SJCRH30 (cell line): ENCODE measurements at regions not wholly inside any gene's neighbourhood (a gene's known extent, or its start where the extent isn't known, plus 50 kb on each side); places are given as distances from the start of the nearest gene placed in this dataset.

ENCODE experiments used
- DNase-seq, 2 experiments: peaks; one replicate each; pipeline ENCODE4 v3.0.0-alpha.2; 2015 to 2020
- H3K27ac ChIP-seq: fragments of 250-450 bp; sonication (Bioruptor Pico); 2 replicates; pipeline ENCODE4 v1.5.1; 2020; ENCODE audit warnings: mild to moderate bottlenecking, moderate library complexity
- H3K27me3 ChIP-seq: fragments of 250-450 bp; sonication (Bioruptor Pico); 2 replicates; pipeline ENCODE4 v1.5.1; 2020; ENCODE audit warnings: mild to moderate bottlenecking, moderate library complexity
- H3K36me3 ChIP-seq: fragments of 250-450 bp; sonication (Bioruptor Pico); 2 replicates; pipeline ENCODE4 v1.5.1; 2020; ENCODE audit warnings: mild to moderate bottlenecking, moderate library complexity
- H3K4me1 ChIP-seq: fragments of 250-450 bp; sonication (Bioruptor Pico); 2 replicates; pipeline ENCODE4 v1.5.1; 2020; ENCODE audit warnings: mild to moderate bottlenecking, moderate library complexity
- H3K4me3 ChIP-seq: fragments of 250-450 bp; sonication (Bioruptor Pico); 2 replicates; pipeline ENCODE4 v1.5.1; 2020; ENCODE audit warnings: mild to moderate bottlenecking, moderate library complexity
- H3K9me3 ChIP-seq: fragments of 250-450 bp; sonication (Bioruptor Pico); replicated peaks from 2 replicates; pipeline ENCODE4 v1.5.1; 2020; ENCODE audit warnings: mild to moderate bottlenecking, moderate library complexity

GRCh38 chr11:11071486-11071885, 213.6 kb upstream of the ZBED5 start:
- no peak for DNase-seq
- Histone ChIP-seq H3K27me3 (no peaks in the 10 kb centered on the region; the same call in 1 of the 2 replicates), H3K4me3 (no peak overlapping the region), H3K36me3 (no peaks in the 10 kb centered on the region), H3K9me3 (no peaks in the 10 kb centered on the region), H3K4me1 (no peaks in the 10 kb centered on the region), H3K27ac (no peak overlapping the region)

DNA sequence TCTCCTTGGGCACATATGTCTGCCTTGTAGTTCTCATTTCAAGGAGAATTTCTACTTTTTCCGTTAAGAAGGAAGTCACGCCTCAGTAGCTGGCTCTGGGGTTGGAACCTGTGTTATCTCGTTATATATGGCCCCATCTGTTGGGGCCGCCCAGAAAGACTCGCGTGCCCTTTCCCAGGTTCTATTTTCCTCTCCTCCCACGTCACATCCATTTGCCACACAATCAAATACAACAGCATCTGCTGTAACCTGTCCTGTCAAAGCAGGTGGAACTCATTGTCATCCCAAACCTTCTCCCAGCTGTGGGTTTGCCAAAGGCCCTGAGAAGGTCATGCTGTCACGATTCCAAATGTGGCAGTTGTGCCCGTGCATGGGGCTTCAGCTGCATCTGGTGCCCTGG, 213.1 kb upstream of the ZBED5 start:
- no peaks in the 10 kb centered on the region for H3K36me3 ChIP-seq
- DNase-seq: no peak
- no peak overlapping the region for H3K4me3 ChIP-seq
- H3K9me3 ChIP-seq: no peaks in the 10 kb centered on the region
- no peak overlapping the region for H3K27ac ChIP-seq
- no peaks in the 10 kb centered on the region; the same call in 1 of the 2 replicates for H3K27me3 ChIP-seq
- no peaks in the 10 kb centered on the region for H3K4me1 ChIP-seq

DNA sequence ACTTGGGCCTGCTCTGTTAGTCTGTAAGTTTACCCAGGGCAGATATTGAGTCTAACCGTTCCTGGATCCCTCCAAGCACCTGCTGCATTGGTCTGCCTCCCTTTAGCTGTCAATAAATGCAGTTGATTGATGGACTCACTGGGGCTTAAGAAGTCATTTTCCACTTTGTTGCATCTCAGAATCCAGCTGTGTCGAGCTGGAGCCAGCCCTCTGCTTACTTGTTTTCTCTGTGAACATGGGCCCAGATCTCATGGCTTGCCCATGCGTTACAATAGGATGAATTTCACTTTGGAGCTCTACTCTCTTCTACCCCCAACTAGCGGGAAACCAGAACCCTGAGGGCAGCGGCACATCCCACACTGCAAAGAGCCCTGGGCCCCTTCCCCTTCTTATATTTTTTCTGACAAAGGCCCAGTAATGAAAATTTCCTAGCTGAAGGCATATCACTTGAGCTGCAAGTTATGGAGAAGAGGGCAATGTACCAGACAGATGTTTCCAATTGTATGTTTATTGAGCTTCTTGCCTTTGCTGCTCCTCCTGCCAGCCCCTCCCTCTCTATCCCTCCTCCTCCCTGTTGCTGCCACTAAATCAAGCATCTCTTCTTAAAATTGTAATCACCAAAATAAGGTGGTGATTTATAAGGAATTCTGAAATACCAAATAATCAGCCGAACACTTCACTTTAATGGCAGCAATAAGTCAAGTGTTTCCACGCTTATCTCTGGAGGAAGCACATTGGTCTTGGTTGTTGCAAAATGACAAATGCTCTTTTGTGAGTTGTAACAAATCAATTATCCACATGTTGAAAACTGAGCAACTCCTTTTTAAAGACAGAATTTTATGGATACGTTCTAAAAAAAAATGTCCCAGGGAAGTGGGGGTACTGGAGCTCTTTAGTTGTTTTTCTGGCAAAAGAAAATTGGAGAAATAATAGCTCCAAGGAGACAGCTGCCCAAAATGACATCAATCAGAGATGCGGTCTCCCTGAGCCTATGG, 212.3 kb upstream of the ZBED5 start:
- Histone ChIP-seq H3K27ac (no peak overlapping the region), H3K27me3 (no peaks in the 10 kb centered on the region; the same call in 1 of the 2 replicates), H3K9me3 (no peaks in the 10 kb centered on the region), H3K36me3 (no peaks in the 10 kb centered on the region), H3K4me3 (no peak overlapping the region), H3K4me1 (no peaks in the 10 kb centered on the region)
- DNase-seq: no peak

GRCh38 chr11:11068113-11068512, 210.3 kb upstream of the ZBED5 start:
- no peak overlapping the region for H3K27ac ChIP-seq
- no peaks in the 10 kb centered on the region for H3K27me3 ChIP-seq
- no peaks in the 10 kb centered on the region for H3K36me3 ChIP-seq
- H3K4me1 ChIP-seq: no peaks in the 10 kb centered on the region
- H3K4me3 ChIP-seq: no peak overlapping the region
- no peaks in the 10 kb centered on the region for H3K9me3 ChIP-seq
- DNase-seq: no peak

- Histone ChIP-seq H3K9me3 (no peaks in the 10 kb centered on the region), H3K4me1 (no peaks in the 10 kb centered on the region), H3K4me3 (no peak overlapping the region), H3K27ac (no peak overlapping the region), H3K36me3 (no peaks in the 10 kb centered on the region), H3K27me3 (no peaks in the 10 kb centered on the region)
- no peak for DNase-seq
These were observed 207.5 kb upstream of the ZBED5 start for GRCh38 chr11:11065396-11065795.

- DNase-seq: no peak
- no peak overlapping the region for H3K4me3 ChIP-seq
- H3K27me3 ChIP-seq: no peaks in the 10 kb centered on the region
- H3K9me3 ChIP-seq: no peaks in the 10 kb centered on the region; the same call in 1 of the 2 replicates
- no peak overlapping the region for H3K27ac ChIP-seq
- H3K36me3 ChIP-seq: no peaks in the 10 kb centered on the region
- no peaks in the 10 kb centered on the region for H3K4me1 ChIP-seq
These were observed 199.6 kb upstream of the ZBED5 start for GRCh38 chr11:11057472-11057854.

GRCh38 chr11:11056749-11057471, 199.1 kb upstream of the ZBED5 start:
- Histone ChIP-seq H3K9me3 (no peaks in the 10 kb centered on the region; the same call in 1 of the 2 replicates), H3K4me3 (no peak overlapping the region), H3K27me3 (no peaks in the 10 kb centered on the region), H3K36me3 (no peaks in the 10 kb centered on the region), H3K4me1 (no peaks in the 10 kb centered on the region), H3K27ac (no peak overlapping the region)
- DNase-seq: no peak

- Histone ChIP-seq H3K27me3 (no peaks in the 10 kb centered on the region), H3K9me3 (no peaks in the 10 kb centered on the region; the same call in 1 of the 2 replicates), H3K36me3 (no peaks in the 10 kb centered on the region), H3K4me3 (no peak overlapping the region), H3K4me1 (no peaks in the 10 kb centered on the region), H3K27ac (no peak overlapping the region)
- DNase-seq: no peak
These were observed 198.5 kb upstream of the ZBED5 start for GRCh38 chr11:11056316-11056715.

GRCh38 chr11:11047851-11048610, 190.2 kb upstream of the ZBED5 start:
- Histone ChIP-seq H3K27me3 (no peaks in the 10 kb centered on the region), H3K27ac (no peak overlapping the region), H3K36me3 (no peaks in the 10 kb centered on the region), H3K4me1 (no peaks in the 10 kb centered on the region), H3K4me3 (no peak overlapping the region), H3K9me3 (no peaks in the 10 kb centered on the region; the same call in 1 of the 2 replicates)
- DNase-seq: no peak

DNA sequence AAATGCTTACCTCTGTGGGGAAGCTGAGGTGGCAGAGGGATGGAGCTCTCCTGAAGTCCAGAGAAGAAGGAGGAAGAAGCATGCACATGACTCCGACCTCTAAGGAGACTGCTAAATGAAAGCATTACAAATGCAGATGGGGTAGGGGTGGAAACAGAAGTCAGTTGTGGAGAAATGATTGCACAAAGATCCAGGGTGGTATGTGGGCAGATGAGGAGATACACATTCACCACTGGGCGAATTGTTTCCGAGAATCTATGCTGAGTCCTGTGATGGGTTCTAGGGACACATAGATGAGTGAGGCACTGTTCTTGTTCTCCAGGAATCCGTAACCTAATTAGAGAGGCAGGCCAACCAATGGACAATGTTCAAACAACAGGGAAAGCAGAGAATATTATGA, 188.9 kb upstream of the ZBED5 start:
- H3K4me1 ChIP-seq: no peaks in the 10 kb centered on the region
- no peaks in the 10 kb centered on the region for H3K36me3 ChIP-seq
- no peak for DNase-seq
- no peaks in the 10 kb centered on the region for H3K9me3 ChIP-seq
- no peak overlapping the region for H3K4me3 ChIP-seq
- no peaks in the 10 kb centered on the region for H3K27me3 ChIP-seq
- no peak overlapping the region for H3K27ac ChIP-seq

- Histone ChIP-seq H3K4me3 (no peak overlapping the region), H3K4me1 (no peaks in the 10 kb centered on the region), H3K9me3 (no peaks in the 10 kb centered on the region), H3K27ac (no peak overlapping the region), H3K36me3 (no peaks in the 10 kb centered on the region), H3K27me3 (no peaks in the 10 kb centered on the region)
- DNase-seq: no peak
These were observed 187.5 kb upstream of the ZBED5 start for GRCh38 chr11:11045156-11045930.

DNA sequence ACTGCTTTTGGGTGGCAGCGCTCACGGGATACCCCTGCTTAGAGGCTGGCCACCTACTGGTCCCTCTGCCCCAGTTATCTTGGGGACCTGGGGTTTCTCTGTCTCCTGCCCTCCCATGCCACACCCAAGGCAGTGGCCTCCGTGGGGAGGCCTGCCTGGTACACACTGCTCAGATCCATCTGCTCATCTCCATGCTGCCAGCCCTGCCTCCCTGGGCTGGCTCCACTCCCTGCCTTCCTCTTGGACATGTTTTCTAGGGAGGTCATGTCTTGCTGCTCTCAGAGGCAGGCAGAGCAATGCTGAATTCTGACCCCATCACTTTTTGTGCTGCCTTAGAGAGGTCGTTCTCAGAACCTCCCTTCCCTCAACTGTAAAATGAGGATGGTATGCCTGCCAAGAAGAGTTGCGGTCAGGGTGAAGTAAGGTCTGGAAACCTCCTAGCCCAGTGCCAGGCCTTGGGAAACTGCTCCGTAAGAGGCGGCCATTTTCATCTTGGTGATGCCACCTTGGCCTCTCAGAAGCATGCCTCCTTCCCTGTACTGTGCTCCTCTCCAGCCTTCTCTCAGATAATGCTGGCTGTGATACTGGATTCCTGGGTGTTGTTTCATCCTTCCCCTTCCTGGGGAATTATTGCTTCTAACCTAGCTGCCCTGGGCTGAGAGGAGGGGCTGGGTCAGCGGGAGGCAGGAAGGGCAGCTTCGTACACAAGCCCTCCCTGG, 186.4 kb upstream of the ZBED5 start:
- Histone ChIP-seq H3K27ac (no peak overlapping the region), H3K36me3 (no peaks in the 10 kb centered on the region), H3K4me3 (no peak overlapping the region), H3K4me1 (no peaks in the 10 kb centered on the region), H3K27me3 (no peaks in the 10 kb centered on the region), H3K9me3 (no peaks in the 10 kb centered on the region)
- no peak for DNase-seq

DNA sequence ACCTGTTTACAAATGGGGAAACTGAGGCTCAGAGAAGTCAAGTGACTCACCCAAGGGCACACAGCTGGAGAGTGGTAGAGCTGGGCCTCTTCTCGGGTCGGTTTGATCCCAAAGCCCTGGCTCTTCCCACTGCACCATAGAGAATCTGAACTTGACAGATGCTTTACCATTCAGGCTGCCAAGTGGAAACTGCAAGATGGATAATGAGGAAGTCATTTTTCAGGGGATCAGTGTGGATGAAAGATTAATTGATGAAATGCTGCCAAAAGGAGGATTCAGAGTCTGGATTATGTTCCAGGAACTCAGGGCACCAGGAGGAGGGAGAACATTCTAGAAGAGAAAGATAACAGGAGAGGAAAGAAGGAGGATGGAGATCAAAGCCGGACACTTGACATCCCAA, 185.9 kb upstream of the ZBED5 start:
- no peaks in the 10 kb centered on the region for H3K9me3 ChIP-seq
- no peaks in the 10 kb centered on the region for H3K27me3 ChIP-seq
- H3K4me1 ChIP-seq: no peaks in the 10 kb centered on the region
- H3K36me3 ChIP-seq: no peaks in the 10 kb centered on the region
- no peak overlapping the region for H3K4me3 ChIP-seq
- no peak for DNase-seq
- H3K27ac ChIP-seq: no peak overlapping the region
